C4-2B (cell line): ENCODE measurements at regions not wholly inside any gene's neighbourhood (a gene's known extent, or its start where the extent isn't known, plus 50 kb on each side); places are given as distances from the start of the nearest gene placed in this dataset.
"Not testable (repeated sequence)": the region's sequence is repeated elsewhere in the genome, so short reads cannot be mapped to it uniquely, and the experiment has no call there.

ENCODE experiments used
- H3K27ac ChIP-seq: fragments of 450-650 bp; 2 replicates; pipeline ENCODE4 v1.5.1; 2017
- ZFX ChIP-seq: fragments of 450-650 bp; IDR thresholded peaks from 2 replicates; pipeline ENCODE4 v1.6.1; 2017
- TF ChIP-seq, protein P1 (sequence below): fragments of 450-650 bp; conservative IDR thresholded peaks from 2 replicates; pipeline ENCODE4 v1.5.1; 2017; ENCODE audit warnings: mild to moderate bottlenecking

GRCh38 chr7:118389629-118390028 lies 165.1 kb downstream of the ANKRD7 start:
- no peak for TF ChIP-seq ZFX
- TF ChIP-seq, protein P1, sequence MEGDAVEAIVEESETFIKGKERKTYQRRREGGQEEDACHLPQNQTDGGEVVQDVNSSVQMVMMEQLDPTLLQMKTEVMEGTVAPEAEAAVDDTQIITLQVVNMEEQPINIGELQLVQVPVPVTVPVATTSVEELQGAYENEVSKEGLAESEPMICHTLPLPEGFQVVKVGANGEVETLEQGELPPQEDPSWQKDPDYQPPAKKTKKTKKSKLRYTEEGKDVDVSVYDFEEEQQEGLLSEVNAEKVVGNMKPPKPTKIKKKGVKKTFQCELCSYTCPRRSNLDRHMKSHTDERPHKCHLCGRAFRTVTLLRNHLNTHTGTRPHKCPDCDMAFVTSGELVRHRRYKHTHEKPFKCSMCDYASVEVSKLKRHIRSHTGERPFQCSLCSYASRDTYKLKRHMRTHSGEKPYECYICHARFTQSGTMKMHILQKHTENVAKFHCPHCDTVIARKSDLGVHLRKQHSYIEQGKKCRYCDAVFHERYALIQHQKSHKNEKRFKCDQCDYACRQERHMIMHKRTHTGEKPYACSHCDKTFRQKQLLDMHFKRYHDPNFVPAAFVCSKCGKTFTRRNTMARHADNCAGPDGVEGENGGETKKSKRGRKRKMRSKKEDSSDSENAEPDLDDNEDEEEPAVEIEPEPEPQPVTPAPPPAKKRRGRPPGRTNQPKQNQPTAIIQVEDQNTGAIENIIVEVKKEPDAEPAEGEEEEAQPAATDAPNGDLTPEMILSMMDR = no peak
- H3K27ac ChIP-seq = no peak overlapping the region

DNA sequence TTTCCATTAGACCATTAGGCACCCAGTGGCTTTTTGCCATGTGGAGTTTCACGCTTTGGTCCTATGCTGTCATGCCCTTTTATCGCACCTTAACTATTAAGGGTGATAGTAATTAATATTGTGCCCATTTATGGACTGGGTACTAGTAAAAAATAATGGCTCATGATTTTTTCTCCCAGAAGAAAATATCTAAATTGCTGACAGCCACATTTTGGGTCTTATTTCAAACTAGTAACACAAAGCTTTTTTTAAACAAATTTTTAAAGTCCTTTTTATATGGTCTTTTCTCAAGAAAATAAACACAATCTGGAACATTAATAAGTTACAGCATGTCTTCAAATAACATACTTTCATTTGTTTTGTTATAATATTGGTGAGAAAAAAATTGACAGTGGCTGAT lies 179.7 kb downstream of the ANKRD7 start:
- TF ChIP-seq, protein P1 = no peak
- no peak for TF ChIP-seq ZFX
- no peak overlapping the region for H3K27ac ChIP-seq

GRCh38 chr7:118418433-118418832 lies 193.9 kb downstream of the ANKRD7 start:
- no peak for TF ChIP-seq ZFX
- TF ChIP-seq, protein P1 = no peak
- no peak overlapping the region for H3K27ac ChIP-seq

DNA sequence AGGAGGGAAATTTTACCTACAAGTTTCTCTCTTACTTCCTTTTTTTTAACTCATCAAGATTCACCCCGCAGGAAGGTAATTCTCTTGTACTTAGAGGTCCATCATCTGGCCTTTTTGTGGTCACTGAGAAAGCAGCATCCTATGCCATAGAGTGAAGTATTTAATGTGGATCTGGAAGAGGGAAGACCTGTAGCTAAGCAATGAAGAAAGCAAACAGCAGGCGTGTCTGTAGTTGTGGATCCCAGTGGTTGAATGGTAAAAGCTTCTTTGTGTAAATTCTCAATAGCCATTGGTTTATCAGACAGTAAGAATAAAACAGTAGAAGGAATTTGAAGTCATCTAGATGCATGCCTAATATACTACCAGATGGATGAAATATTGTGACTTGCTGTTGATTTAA lies 196.4 kb downstream of the ANKRD7 start:
- no peak for TF ChIP-seq ZFX
- TF ChIP-seq, protein P1 = no peak
- H3K27ac ChIP-seq = no peak overlapping the region

DNA sequence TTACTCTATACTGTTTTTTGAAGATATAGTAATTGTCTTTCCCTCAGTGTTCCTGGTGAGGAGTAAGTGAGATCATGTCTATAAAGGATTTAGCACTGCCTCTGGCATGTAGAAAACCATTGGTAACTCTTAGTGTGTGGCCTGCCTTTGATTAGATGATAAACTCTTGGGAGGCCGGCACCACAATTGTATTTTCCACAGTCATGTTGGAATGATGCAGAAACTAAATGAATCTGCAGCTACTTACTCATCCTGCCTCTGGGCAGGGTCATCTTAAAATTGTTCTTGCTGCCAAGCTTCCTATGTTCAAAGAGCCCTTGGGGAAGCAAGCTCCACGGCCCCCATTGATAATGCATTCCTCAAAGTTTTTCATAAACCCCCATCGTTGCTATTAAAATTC lies 204.6 kb downstream of the ANKRD7 start:
- H3K27ac ChIP-seq = no peak overlapping the region
- TF ChIP-seq, protein P1 = no peak
- TF ChIP-seq ZFX = no peak

GRCh38 chr7:118436663-118437062 lies 212.2 kb downstream of the ANKRD7 start:
- TF ChIP-seq ZFX = no peak
- TF ChIP-seq, protein P1 = no peak
- H3K27ac ChIP-seq = no peak overlapping the region

- H3K27ac ChIP-seq = not testable (repeated sequence)
These were observed 224.5 kb downstream of the ANKRD7 start for GRCh38 chr7:118449030-118449429.

DNA sequence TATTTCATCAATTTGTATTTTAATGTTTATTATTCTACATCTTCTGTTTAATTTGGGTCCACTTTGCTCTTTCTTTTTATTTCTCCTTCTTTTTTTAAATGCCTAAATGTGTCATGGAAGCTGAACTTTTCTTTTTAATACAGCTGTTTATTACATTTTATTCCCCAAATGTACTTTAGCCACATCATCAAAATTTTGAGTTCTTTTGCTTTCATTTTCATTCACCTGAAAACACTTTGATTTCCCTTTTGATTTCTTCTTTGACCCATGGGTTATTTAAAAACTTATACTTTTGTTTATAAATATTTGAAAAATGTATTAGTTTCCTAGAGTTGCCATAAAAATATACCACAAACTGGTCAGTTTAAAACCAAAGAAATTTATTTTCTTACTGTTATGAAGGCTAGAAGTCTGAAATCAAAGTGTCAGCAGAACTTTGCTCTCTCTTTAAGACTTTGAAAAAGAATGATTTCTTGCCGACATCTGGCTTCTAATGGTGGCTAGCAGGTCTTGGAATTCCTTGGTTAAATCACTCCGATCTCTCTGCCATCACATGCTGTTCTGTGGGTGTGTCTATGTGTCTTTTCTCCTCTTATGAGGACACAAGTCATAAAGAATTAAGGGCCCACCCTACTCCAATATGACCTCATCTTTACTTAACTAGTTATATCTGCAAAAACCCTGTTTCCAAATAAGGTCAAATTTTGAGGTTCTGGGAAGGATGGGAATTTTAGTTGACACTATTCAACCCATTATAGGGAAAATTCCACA lies 225.5 kb downstream of the ANKRD7 start:
- TF ChIP-seq ZFX = no peak
- TF ChIP-seq, protein P1 = no peak
- H3K27ac ChIP-seq = no peak overlapping the region
